ENCODE measurements at regions not wholly inside any gene's neighbourhood (a gene's known extent, or its start where the extent isn't known, plus 50 kb on each side); places are given as distances from the start of the nearest gene placed in this dataset.
A peak's percentile ranks its signal among the peaks of the same experiment; 100 is the strongest.

GRCh38 chr9:121598167-121598964, 53.1 kb upstream of the DAB2IP start (continued):
- TF ChIP-seq KDM4A (IDR thresholded peaks at IDR 0.05; ENCODE audit: low read depth, low read length, severe bottlenecking) (peak; percentile 80), TEAD4 (IDR thresholded peaks at IDR 0.05; ENCODE audit: low read depth, low read length) (peak; percentile 98), TAF1 (IDR thresholded peaks at IDR 0.05; ENCODE audit: low read depth, low read length) (peak; percentile 64; the same call in 1 of the 2 replicates), SIN3A (conservative IDR thresholded peaks at IDR 0.05 in 1 of 2, IDR thresholded peaks at IDR 0.05 in 1 of 2; ENCODE audit: low read depth in 1 of 2, low read length in 2 of 2) (no peak), POLR2A (IDR thresholded peaks at IDR 0.05; ENCODE audit: control extremely low read depth in 1 of 2, low read depth in 2 of 2, low read length in 2 of 2) (peak in 1 of 2 experiments; percentile 78; a peak in 2 of 3 replicates), NANOG (IDR thresholded peaks at IDR 0.05; ENCODE audit: insufficient read depth, low read depth, low read length, poor library complexity, severe bottlenecking) (no peak), JUND (IDR thresholded peaks at IDR 0.05; ENCODE audit: low read length) (no peak), HDAC6 (IDR thresholded peaks at IDR 0.05; ENCODE audit: low read depth, low read length) (no peak), JUN (IDR thresholded peaks at IDR 0.05; ENCODE audit: low read depth, low read length) (no peak), ATF3 (IDR thresholded peaks at IDR 0.05; ENCODE audit: insufficient read depth, low read depth, low read length) (no peak), SIRT6 (IDR thresholded peaks at IDR 0.05; ENCODE audit: low read length) (no peak), SP2 (IDR thresholded peaks at IDR 0.05; ENCODE audit: low read length) (no peak), RAD21 (IDR thresholded peaks at IDR 0.05 in 1 of 2, conservative IDR thresholded peaks at IDR 0.05 in 1 of 2; ENCODE audit: low read depth in 2 of 2, low read length in 2 of 2) (peak in 1 of 2 experiments; percentile 11; a peak in 2 of 4 replicates), TBP (IDR thresholded peaks at IDR 0.05; ENCODE audit: low read depth, low read length) (peak; percentile 67; the same call in 1 of the 2 replicates), ASH2L (IDR thresholded peaks at IDR 0.05; ENCODE audit: low read length) (peak; percentile 72), CEBPB (IDR thresholded peaks at IDR 0.05; ENCODE audit: low read depth, low read length) (no peak)
- TF ChIP-seq, protein P1, sequence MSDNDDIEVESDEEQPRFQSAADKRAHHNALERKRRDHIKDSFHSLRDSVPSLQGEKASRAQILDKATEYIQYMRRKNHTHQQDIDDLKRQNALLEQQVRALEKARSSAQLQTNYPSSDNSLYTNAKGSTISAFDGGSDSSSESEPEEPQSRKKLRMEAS (IDR thresholded peaks at IDR 0.05), result peak; percentile 51
